Ectodermal cell (in vitro differentiated cells): ENCODE measurements at regions not wholly inside any gene's neighbourhood (a gene's known extent, or its start where the extent isn't known, plus 50 kb on each side); places are given as distances from the start of the nearest gene placed in this dataset.

Source experiments
- H3K27ac ChIP-seq: 2 replicates; pipeline ENCODE4 v1.7.0; 2013; ENCODE audit warnings: mild to moderate bottlenecking, low read depth, low read length; ENCODE audit not compliant: insufficient read depth, poor library complexity, severe bottlenecking
- H3K27me3 ChIP-seq: 2 replicates; pipeline ENCODE4 v1.7.0; 2013; ENCODE audit warnings: mild to moderate bottlenecking, low read length; ENCODE audit not compliant: insufficient read depth, control insufficient read depth, poor library complexity, severe bottlenecking
- H3K36me3 ChIP-seq: one replicate; pipeline ENCODE4 v1.7.0; 2013; ENCODE audit warnings: low read length; ENCODE audit not compliant: control insufficient read depth, insufficient read depth
- H3K4me1 ChIP-seq: one replicate; pipeline ENCODE4 v1.7.0; 2013; ENCODE audit warnings: low read length; ENCODE audit not compliant: control insufficient read depth, insufficient read depth
- H3K4me3 ChIP-seq: 2 replicates; pipeline ENCODE4 v1.7.0; 2013; ENCODE audit warnings: low read depth, low read length, control low read depth; ENCODE audit not compliant: insufficient read depth
- H3K9me3 ChIP-seq: 2 replicates; pipeline ENCODE4 v1.7.0; 2013; ENCODE audit warnings: mild to moderate bottlenecking, low read length, moderate library complexity; ENCODE audit not compliant: control insufficient read depth
- WGBS, 2 experiments: methylation state at CpG; one replicate each; pipeline ENCODE4 v1.1.7; 2013; ENCODE audit warnings: missing lambda C conversion rate in 2 of 2; 5-methylcytosine and 5-hydroxymethylcytosine counted together

- 83 to 100% methylated on average over 1 of the region's 1 CpG for WGBS, 2 experiments
- no peaks in the 10 kb centered on the region for H3K27me3 ChIP-seq
Measured at GRCh38 chr4:127084666-127085065, 548.1 kb upstream of the INTU start.

GRCh38 chr4:127097061-127097460 lies 535.7 kb upstream of the INTU start:
- WGBS, 2 experiments = 97 to 100% methylated on average over 1 to 2 of the region's 2 CpGs
- H3K36me3 ChIP-seq = no peaks in the 10 kb centered on the region

More at GRCh38 chr4:127084666-127085065, 548.1 kb upstream of the INTU start:
- Histone ChIP-seq H3K4me3 (no peak overlapping the region), H3K27ac (no peak overlapping the region), H3K9me3 (no peaks in the 10 kb centered on the region), H3K4me1 (no peaks in the 10 kb centered on the region), H3K36me3 (no peaks in the 10 kb centered on the region)

GRCh38 chr4:127102361-127102760 lies 530.4 kb upstream of the INTU start:
- Histone ChIP-seq H3K27ac (no peak overlapping the region), H3K27me3 (no peaks in the 10 kb centered on the region), H3K4me1 (no peaks in the 10 kb centered on the region), H3K4me3 (no peak overlapping the region), H3K9me3 (no peaks in the 10 kb centered on the region), H3K36me3 (no peaks in the 10 kb centered on the region)
- no CpG with 5 or more reads among the region's 1 CpG for WGBS, 2 experiments

More at GRCh38 chr4:127097061-127097460, 535.7 kb upstream of the INTU start:
- H3K9me3 ChIP-seq = no peaks in the 10 kb centered on the region
- H3K27ac ChIP-seq = no peak overlapping the region
- no peaks in the 10 kb centered on the region for H3K27me3 ChIP-seq
- H3K4me3 ChIP-seq = no peak overlapping the region
- H3K4me1 ChIP-seq = no peaks in the 10 kb centered on the region

- H3K4me3 ChIP-seq = no peak overlapping the region
- no peaks in the 10 kb centered on the region for H3K4me1 ChIP-seq
- no peak overlapping the region for H3K27ac ChIP-seq
- H3K9me3 ChIP-seq = no peaks in the 10 kb centered on the region
- 96 to 100% methylated on average over 1 to 2 of the region's 3 CpGs for WGBS, 2 experiments
- no peaks in the 10 kb centered on the region for H3K27me3 ChIP-seq
- H3K36me3 ChIP-seq = no peaks in the 10 kb centered on the region
Measured at GRCh38 chr4:127103681-127104115, 529.1 kb upstream of the INTU start.

GRCh38 chr4:127113844-127114362 lies 518.9 kb upstream of the INTU start:
- Histone ChIP-seq H3K27me3 (no peaks in the 10 kb centered on the region), H3K36me3 (no peaks in the 10 kb centered on the region), H3K4me1 (no peaks in the 10 kb centered on the region), H3K27ac (no peak overlapping the region), H3K9me3 (no peaks in the 10 kb centered on the region), H3K4me3 (no peak overlapping the region)

GRCh38 chr4:127118681-127119080 lies 514.1 kb upstream of the INTU start:
- Histone ChIP-seq H3K4me3 (no peak overlapping the region), H3K27ac (peak overlapping the region; percentile 11), H3K4me1 (no peaks in the 10 kb centered on the region), H3K27me3 (no peaks in the 10 kb centered on the region), H3K36me3 (no peaks in the 10 kb centered on the region), H3K9me3 (no peaks in the 10 kb centered on the region)
- WGBS, 2 experiments = 72 to 78% methylated on average over 1 to 3 of the region's 3 CpGs

- Histone ChIP-seq H3K9me3 (no peaks in the 10 kb centered on the region), H3K4me1 (no peaks in the 10 kb centered on the region), H3K27me3 (no peaks in the 10 kb centered on the region), H3K27ac (no peak overlapping the region), H3K4me3 (no peak overlapping the region), H3K36me3 (no peaks in the 10 kb centered on the region)
- WGBS, 2 experiments = 81 to 87% methylated on average over 8 to 11 of the region's 11 CpGs
Measured at GRCh38 chr4:127120441-127121090, 512.2 kb upstream of the INTU start.

- Histone ChIP-seq H3K36me3 (no peaks in the 10 kb centered on the region), H3K27ac (no peak overlapping the region), H3K4me1 (no peaks in the 10 kb centered on the region), H3K9me3 (no peaks in the 10 kb centered on the region), H3K4me3 (no peak overlapping the region), H3K27me3 (no peaks in the 10 kb centered on the region)
- 89 to 98% methylated on average over 1 to 2 of the region's 2 CpGs for WGBS, 2 experiments
Measured at GRCh38 chr4:127124919-127125318, 507.8 kb upstream of the INTU start.

GRCh38 chr4:127126718-127127117 lies 506.0 kb upstream of the INTU start:
- H3K36me3 ChIP-seq = no peaks in the 10 kb centered on the region
- no peaks in the 10 kb centered on the region for H3K27me3 ChIP-seq
- H3K9me3 ChIP-seq = no peaks in the 10 kb centered on the region
- no peaks in the 10 kb centered on the region for H3K4me1 ChIP-seq
- H3K4me3 ChIP-seq = no peak overlapping the region
- 83 to 100% methylated on average over 1 of the region's 1 CpG for WGBS, 2 experiments
- no peak overlapping the region for H3K27ac ChIP-seq

GRCh38 chr4:127131527-127131926 lies 501.2 kb upstream of the INTU start:
- 79 to 94% methylated on average over 1 of the region's 2 CpGs for WGBS, 2 experiments
- H3K27ac ChIP-seq = no peak overlapping the region
- no peaks in the 10 kb centered on the region for H3K36me3 ChIP-seq
- H3K4me1 ChIP-seq = no peaks in the 10 kb centered on the region
- no peak overlapping the region for H3K4me3 ChIP-seq
- H3K27me3 ChIP-seq = no peaks in the 10 kb centered on the region
- H3K9me3 ChIP-seq = no peaks in the 10 kb centered on the region
